ENCODE measurements at regions not wholly inside any gene's neighbourhood (a gene's known extent, or its start where the extent isn't known, plus 50 kb on each side); places are given as distances from the start of the nearest gene placed in this dataset.

GRCh38 chr20:39935901-39936300 is 753.1 kb downstream of the MAFB start:
- Mint-ChIP-seq H3K36me3 (no peaks in the 10 kb centered on the region), H3K27me3 (ENCODE audit: low read depth) (no peaks in the 10 kb centered on the region), H3K27ac (no peak overlapping the region), H3K4me3 (no peak overlapping the region), H3K9me3 (peaks cover 4% of the 10 kb centered on the region), H3K4me1 (no peaks in the 10 kb centered on the region)
- ChIA-PET POLR2A (no interaction called here), CTCF (no interaction called here)
- DNase-seq (ENCODE audit: low spot score) (no peak), ATAC-seq (no peak)
- TF ChIP-seq NR3C1 (CRISPR knock-in tag; conservative IDR thresholded peaks at IDR 0.05; ENCODE audit: low read depth) (no peak), ZNF263 (CRISPR knock-in tag; IDR thresholded peaks at IDR 0.05; ENCODE audit: low read depth) (no peak), ATF6 (CRISPR knock-in tag; IDR thresholded peaks at IDR 0.05) (no peak), EMX1 (CRISPR knock-in tag; IDR thresholded peaks at IDR 0.05) (no peak), NR2C2 (CRISPR knock-in tag; IDR thresholded peaks at IDR 0.05) (no peak), ZNF138 (CRISPR knock-in tag; conservative IDR thresholded peaks at IDR 0.05) (no peak), ZNF317 (CRISPR knock-in tag; IDR thresholded peaks at IDR 0.05; ENCODE audit: borderline replicate concordance, low read depth) (no peak), TEAD4 (CRISPR knock-in tag; IDR thresholded peaks at IDR 0.05) (no peak), ZNF219 (CRISPR knock-in tag; IDR thresholded peaks at IDR 0.05; ENCODE audit: borderline replicate concordance) (no peak), CBFB (CRISPR knock-in tag; IDR thresholded peaks at IDR 0.05; ENCODE audit: low read depth) (no peak), KAT7 (CRISPR knock-in tag; IDR thresholded peaks at IDR 0.05; ENCODE audit: borderline replicate concordance) (no peak)
- TF ChIP-seq, protein P1, sequence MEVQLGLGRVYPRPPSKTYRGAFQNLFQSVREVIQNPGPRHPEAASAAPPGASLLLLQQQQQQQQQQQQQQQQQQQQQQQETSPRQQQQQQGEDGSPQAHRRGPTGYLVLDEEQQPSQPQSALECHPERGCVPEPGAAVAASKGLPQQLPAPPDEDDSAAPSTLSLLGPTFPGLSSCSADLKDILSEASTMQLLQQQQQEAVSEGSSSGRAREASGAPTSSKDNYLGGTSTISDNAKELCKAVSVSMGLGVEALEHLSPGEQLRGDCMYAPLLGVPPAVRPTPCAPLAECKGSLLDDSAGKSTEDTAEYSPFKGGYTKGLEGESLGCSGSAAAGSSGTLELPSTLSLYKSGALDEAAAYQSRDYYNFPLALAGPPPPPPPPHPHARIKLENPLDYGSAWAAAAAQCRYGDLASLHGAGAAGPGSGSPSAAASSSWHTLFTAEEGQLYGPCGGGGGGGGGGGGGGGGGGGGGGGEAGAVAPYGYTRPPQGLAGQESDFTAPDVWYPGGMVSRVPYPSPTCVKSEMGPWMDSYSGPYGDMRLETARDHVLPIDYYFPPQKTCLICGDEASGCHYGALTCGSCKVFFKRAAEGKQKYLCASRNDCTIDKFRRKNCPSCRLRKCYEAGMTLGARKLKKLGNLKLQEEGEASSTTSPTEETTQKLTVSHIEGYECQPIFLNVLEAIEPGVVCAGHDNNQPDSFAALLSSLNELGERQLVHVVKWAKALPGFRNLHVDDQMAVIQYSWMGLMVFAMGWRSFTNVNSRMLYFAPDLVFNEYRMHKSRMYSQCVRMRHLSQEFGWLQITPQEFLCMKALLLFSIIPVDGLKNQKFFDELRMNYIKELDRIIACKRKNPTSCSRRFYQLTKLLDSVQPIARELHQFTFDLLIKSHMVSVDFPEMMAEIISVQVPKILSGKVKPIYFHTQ (CRISPR knock-in tag; IDR thresholded peaks at IDR 0.05), result no peak

GRCh38 chr20:39916236-39916765 is 772.7 kb downstream of the MAFB start:
- H3K4me1 Mint-ChIP-seq, result no peaks in the 10 kb centered on the region
- POLR2A ChIA-PET, result no interaction called here
- CTCF ChIA-PET, result interaction anchor here (1.0 kb wide), 1 partner anchor 244 kb away, joined by 3 read pairs; no protein-coding TSS in a partner anchor
- H3K27me3 Mint-ChIP-seq (ENCODE audit: low read depth), result no peaks in the 10 kb centered on the region
- no peak overlapping the region for H3K4me3 Mint-ChIP-seq
- no peak for DNase-seq (ENCODE audit: low spot score)
- TF ChIP-seq HMGXB4 (CRISPR knock-in tag; IDR thresholded peaks at IDR 0.05), result no peak
- TF ChIP-seq CTCF (IDR thresholded peaks at IDR 0.05), result no peak
- no peak for TF ChIP-seq PRRX2 (CRISPR knock-in tag; IDR thresholded peaks at IDR 0.05)
- TF ChIP-seq OVOL2 (CRISPR knock-in tag; IDR thresholded peaks at IDR 0.05; ENCODE audit: borderline replicate concordance), result no peak
- TF ChIP-seq FOXK1 (CRISPR knock-in tag; IDR thresholded peaks at IDR 0.05), result no peak
- no peak for TF ChIP-seq ZNF219 (CRISPR knock-in tag; IDR thresholded peaks at IDR 0.05; ENCODE audit: borderline replicate concordance)
- no peak for TF ChIP-seq TCF7 (CRISPR knock-in tag; IDR thresholded peaks at IDR 0.05; ENCODE audit: low read depth)
- H3K27ac Mint-ChIP-seq, result no peak overlapping the region
- ATAC-seq, result no peak
- H3K36me3 Mint-ChIP-seq, result no peaks in the 10 kb centered on the region
- no peaks in the 10 kb centered on the region for H3K9me3 Mint-ChIP-seq

All from WTC11 (cell line).